GM19238 (cell line): ENCODE measurements at regions not wholly inside any gene's neighbourhood (a gene's known extent, or its start where the extent isn't known, plus 50 kb on each side); places are given as distances from the start of the nearest gene placed in this dataset.
"Not testable (repeated sequence)": the region's sequence is repeated elsewhere in the genome, so short reads cannot be mapped to it uniquely, and the experiment has no call there.

Experiments
- DNase-seq: peaks from one replicate; pipeline ENCODE4 v3.0.0; 2011; ENCODE audit warnings: low spot score; ENCODE audit not compliant: insufficient read length

DNA sequence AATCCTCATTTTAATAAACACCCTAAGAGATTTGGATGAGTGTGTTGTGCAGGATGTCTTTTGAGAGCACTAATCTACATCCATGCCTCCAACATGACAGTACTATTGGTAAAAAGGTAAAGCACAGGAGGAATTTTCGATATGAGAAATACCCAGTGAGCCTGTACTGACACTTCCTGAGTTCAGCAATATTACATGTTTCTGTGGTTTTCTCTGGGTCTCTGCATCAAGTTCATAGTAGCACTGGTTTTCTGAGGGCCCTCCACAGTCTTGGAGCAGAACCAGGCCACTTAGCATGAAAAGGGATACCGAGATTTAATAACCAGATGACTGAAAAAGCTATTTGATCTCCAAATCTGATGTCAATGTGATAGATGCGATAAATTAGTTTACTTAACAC, 524.1 kb downstream of the TMEM38B start:
- no peak for DNase-seq

DNA sequence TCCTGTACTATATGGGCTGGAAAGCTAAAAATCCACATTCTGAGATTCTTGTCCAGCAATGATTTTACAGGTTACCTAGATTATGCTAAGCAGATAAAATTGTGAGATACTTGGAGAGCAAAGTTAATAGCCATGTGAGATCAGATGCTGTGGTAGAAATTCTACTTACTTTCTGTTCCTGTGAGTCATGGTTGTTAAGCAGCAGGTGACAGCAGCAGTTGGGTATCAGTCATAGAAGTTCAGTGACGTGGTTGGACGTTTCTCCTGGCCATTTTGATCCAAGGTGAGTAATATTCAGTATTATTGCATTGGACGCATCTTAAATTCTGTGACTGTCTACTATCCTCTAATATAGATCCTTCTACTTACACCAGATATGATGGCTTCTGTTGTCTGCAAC, 524.5 kb downstream of the TMEM38B start:
- no peak for DNase-seq

DNA sequence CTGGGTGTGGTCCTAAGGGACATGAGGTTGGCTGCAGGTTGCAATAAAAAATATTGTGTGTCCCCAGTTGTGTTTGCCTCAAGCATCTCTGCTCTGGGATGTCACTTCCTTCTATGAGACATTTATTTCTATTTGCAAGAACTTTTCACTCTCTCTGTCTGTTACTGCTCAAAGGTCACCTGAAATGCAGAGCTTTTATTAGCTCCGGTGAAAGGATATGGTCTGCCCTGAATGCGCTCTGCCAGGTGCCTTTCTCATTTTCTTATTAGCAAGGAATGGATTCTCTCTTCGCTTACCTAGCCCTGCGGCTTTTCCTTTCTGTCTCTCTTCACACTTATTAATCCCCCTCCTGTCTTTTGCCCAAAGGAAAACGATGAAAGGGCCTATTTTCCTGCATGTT, 526.1 kb downstream of the TMEM38B start:
- no peak for DNase-seq

DNA sequence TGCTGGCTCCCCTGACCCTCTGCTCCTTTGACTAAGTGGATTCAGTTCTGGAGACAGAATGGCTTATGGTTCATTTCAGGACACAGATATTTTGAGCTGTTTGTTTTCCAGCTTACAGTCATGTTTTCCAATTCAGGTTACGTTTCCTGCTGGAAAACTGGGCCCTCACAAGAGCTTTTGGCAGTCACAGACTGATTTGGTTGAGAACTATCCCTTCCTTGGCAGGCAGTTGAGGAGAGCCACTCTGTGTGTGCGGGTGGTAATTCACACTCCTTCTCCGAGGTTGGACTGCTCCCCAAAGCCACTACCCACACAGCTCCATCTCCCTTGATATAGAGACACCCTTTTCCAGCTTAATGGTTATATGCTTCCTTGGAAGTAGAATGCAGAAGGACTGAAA, 534.5 kb downstream of the TMEM38B start:
- DNase-seq = no peak

DNA sequence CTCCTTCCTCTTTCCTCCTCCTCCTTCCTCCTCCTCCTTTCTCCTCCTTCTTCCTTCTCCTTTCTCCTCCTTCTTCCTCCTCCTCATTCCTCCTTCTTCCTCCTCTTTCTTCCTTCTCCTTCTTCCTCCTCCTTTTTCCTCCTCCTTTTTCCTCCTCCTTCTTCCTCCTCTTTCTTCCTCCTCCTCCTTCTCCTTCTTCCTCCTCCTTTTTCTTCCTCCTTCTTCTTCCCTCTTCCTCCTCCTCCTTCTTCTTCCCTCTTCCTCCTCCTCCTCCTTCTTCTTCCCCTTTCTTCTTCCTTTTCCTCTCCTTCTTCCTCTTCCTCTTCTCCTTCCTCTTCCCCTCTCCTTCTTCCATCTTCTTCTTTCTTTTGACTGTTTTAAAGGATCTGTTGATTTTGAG, 538.8 kb downstream of the TMEM38B start:
- DNase-seq = no peak

DNA sequence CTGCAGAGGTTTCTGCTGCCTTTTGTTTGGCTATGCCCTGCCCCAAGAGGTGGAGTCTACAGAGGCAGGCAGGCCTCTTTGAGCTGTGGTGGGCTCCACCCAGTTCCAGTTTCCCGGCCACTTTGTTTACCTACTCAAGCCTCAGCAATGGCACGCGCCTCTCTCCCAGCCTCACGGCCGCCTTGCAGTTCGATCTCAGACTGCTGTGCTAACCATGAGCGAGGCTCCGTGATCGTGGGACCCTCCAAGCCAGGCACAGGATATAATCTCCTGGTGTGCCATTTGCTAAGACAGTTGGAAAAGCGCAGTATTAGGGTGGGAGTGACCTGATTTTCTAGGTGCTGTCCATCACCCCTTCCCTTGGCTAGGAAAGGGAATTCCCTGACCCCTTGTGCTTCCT, 566.6 kb downstream of the TMEM38B start:
- DNase-seq = not testable (repeated sequence)

DNA sequence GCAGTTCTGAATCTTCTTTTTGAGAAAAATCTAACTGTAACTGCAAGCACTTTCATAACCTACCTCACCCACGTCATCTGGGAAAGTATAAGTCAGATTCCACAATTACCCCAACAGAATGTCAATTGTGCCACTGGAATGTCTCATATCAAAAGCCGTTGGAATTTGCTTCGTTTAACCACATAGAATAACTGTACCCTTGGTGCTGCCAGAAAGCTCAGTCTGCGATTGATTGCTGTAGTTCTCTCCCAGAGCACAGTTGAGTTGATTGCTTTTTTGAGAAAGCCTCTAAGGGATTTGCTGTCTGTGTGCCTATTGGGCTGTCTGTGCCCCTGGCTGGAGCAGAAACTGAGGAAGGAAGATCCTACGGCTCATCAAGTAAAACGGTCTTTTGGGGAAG, 583.6 kb downstream of the TMEM38B start:
- DNase-seq = no peak

DNA sequence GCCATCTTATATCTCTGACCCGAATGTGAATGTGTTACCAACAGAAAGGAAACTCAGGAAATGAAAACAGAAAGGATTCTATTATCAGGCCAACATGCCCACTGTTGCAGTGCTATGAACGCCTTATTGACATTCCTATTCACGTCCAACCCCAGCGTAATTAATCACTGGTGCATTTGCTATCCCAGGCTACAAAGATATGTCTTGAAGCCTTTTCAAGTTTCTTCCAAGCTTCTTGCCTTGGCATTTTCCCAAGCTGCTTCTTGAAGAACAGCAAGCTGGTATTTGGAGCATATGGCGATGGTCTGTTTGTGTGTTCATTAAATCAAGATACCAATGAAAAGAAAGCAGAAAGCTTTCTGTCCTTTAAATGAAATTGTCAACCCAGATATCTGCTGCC, 579.2 kb upstream of the ZNF462 start:
- DNase-seq = no peak

DNA sequence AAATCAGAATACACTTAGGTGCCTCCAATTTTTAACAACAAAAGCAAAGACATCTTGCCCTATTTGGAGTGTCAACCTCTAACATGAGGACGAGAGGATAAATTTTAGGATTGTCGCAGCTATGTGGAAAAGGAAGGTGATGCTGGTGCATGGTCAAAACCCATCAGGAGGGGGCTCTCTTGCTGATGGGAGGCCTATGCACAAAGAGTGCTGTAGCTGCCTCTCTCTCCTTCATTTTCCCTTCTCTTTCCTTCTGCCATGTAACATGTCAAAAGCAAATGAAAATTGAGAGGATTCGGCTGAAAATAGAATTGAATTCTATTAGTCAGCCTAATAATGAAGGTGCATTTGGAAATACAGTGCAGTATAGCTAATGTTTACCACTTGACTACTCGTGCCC, 578.7 kb upstream of the ZNF462 start:
- DNase-seq = no peak

DNA sequence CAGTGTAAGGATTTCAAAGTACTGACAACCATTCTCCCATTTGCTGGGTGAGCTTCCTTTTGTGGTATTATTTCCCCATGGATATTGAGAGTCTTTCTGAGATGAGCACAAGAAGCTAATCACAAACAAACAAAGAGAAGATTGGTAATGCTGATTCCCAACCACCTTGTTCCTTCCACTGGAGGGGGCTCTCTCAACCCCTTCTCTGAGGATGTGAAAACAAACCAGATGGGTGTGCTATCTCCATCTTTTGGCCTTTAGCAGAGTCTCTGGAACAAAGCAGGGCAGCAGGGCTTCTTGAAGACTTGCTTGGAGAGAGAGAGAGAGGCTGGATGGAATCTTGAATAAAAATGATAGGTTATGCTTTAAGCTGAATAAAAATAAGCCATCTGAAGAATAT, 576.7 kb upstream of the ZNF462 start:
- DNase-seq = no peak

DNA sequence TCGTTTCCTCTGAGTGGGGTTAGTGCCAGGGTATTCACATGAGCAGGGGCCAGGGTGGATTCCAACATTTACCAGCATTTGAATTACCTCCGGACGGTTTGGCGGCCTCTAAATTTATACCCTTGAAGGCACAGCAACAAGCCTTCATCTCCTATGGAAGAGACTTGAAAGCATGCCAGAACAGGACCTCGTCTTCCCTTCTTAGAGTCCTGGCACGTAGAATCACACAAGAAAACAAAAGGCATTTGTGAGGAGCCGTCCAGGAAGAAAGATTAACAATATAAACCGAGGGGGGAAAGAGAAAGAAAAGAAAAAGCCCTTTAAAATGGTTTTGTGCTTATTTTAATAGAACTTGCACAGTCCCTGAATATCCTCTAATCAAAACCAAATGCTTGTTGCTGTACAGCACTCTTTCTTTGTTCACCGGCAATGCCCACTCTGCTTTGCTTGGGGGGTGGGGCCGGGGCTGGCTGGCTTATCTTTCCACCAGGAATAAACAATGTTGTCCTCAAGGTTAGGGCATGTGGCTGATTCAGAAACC, 575.8 kb upstream of the ZNF462 start:
- DNase-seq = no peak

DNA sequence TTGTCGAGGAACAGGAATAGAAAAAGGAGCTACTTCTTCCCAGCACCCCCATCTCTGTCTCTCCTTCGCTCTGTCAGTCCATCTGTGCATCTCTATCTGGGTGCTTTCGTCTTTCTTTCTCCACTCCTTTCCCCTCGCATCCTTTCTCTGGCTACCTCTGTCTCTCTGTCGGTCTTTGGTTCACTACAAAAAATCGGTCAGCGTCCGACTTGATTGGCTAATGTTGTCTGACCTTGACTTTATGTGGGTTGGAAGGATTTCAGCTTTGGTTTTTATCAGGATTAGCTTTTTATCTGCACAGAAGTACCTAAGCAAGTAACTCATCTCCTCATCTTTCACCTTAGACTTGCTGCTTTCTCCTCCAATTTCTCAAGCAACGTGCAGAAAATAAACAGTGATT, 575.2 kb upstream of the ZNF462 start:
- DNase-seq = no peak

DNA sequence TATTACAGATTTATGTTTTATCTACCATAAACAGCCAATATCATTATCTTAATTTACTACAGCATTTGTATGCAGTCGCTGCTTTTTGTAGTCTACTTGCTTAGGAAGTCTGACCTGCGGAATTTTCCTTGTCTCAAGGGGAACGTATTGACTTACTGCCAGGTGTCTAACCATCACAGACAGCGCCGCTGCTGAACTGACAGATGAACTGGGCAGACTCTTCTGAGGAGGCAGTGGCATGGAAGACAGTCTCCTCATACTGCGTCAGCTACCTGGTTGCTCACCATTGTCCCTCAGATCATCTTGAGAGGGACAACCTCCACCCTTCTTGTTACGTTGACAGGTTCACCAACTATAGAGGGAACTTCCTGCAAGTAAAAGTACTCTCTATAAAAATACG, 574.3 kb upstream of the ZNF462 start:
- DNase-seq = no peak

DNA sequence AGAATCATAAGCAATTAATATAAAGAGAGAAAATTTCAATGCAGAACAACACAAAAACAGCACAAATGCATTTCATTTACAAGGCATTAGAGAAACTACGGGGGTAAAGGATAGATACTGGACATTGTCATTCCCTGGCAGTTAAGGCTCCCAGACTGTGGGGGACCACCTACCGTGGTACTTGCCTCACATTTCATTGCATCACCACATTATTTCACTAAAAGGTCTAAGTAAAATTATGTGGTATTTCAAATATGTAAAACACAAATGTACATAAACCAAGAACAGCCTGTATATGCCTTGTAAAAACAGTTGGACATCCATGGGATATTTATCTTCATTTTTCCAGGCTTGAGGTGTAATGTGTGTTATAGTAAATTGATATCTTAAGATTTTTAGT, 571.2 kb upstream of the ZNF462 start:
- no peak for DNase-seq

DNA sequence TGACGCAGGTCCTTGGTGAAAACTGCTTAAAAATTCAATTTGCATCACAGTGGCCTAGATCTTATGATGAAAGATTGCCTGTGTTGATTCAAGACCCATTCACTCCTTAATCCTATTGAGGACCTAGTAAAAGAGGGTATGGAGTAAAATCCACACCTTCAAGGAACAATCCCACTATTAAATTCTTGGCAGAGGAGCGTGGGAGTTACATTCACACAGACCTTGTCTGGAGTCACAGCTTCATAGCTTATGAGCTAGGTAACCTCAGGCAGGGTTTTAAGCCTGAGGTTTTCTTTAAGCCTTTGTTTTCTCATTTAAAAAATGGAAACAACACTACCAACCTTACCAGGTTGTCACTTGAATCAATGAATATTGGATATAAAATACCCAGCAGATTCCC, 566.5 kb upstream of the ZNF462 start:
- no peak for DNase-seq

DNA sequence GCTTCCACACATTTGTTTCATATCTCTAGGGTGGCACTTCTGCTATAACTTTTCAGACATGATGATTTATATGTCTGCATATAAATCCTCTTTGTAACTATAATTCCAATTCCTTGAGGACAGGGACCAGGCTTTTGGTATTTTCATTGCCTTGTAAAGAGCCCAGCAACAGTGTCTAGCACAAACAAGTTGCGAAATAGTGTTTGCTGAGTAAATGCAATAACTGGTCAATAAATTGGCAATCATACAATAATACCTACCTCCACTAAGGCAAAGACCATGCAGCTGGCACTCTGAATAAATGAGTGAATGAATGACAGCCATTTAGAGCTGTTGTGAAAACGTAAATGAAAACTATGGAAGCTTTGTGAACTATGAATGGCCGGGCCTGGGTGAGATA, 564.0 kb upstream of the ZNF462 start:
- DNase-seq = no peak

DNA sequence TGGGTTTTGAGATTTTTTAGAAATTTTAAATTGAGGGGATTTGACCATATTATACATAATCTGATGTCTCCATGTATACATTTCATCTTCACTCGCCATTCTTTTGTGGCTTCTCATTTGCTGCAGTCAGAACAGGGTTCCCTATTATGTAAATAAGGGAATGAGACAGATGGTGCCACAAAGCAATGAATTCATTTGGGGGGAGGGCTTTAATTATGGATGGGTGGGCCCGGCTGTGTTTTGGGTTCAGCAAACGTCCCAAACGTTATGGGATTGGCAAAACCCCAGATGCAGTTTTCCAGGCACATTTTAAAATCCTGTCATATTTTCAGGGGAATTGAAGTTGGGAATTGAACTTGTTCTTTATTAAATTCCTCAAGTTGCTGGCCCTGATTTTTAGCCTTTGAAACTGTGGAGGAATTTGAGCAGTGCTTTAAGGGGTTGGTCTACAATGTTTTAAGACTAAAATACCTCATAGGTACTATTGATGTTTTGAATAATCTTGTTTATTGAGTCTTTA, 558.5 kb upstream of the ZNF462 start:
- no peak for DNase-seq

DNA sequence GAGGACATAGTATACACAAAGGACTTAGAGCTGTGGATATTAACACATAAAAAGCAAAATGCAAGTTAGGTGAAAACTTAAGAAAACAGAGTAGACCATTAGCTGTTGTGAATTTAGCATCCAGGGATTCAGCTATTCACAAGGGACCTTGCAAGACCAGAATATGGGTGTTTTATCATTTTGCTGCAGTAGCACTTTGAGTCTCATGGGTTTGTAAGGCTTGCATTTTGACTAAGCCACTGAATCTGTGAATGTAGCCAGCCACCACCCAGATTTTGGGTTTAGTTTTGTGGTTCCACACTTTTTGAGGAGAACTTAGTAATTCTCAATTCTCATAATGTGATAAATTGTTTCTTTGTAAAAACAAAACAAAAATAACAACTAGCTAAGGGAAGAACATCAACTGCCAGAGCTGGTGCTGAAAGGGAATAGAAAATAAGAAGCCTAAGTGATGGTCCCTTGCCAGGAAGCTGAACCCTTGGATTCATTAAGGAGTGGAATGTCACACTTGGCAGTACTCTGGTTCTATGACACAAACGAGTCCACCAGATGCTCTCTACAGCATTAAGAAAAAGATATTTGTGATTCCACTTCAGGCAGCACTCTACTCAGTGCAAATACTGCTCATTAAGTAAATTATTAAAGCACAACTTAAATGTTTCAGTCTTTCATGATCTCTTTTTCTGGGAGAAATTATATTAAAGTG, 557.4 kb upstream of the ZNF462 start:
- no peak for DNase-seq

DNA sequence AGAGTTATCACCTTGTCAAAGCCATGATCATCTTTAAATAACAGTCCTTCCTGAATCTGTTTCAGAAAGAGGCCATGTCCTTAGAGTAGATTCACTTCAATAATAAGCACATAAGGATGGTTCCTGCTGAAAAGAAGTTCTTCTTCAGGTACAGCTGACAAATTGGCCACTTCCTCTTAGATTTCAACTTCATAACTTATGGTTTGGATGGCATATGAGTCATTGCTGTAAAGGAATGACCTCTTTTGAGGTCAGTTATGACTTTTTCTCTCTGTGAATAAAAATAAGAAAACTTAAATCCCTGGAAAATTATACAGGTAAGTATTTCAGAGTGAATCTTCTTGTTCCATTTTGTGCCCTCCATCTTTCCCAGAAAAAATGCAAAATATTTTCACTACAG, 555.3 kb upstream of the ZNF462 start:
- no peak for DNase-seq

DNA sequence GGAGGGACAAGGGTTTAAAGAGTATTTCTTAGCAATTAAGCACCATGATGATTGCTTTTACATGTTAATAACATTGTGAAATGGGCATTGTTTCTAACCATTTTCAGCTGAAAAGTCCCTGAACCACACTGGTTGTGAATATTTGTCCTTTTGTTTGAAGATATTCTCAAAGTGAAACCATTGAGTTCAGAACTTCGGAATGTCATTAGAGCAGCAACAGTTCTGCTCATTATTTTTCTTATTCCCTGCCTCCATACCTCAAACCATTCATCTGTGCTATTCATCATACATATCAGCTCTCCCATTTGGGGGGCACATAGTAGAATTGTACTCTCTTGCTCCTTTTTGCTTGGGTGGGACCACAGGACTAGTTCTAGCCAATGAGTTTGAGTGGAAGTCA, 553.0 kb upstream of the ZNF462 start:
- no peak for DNase-seq

DNA sequence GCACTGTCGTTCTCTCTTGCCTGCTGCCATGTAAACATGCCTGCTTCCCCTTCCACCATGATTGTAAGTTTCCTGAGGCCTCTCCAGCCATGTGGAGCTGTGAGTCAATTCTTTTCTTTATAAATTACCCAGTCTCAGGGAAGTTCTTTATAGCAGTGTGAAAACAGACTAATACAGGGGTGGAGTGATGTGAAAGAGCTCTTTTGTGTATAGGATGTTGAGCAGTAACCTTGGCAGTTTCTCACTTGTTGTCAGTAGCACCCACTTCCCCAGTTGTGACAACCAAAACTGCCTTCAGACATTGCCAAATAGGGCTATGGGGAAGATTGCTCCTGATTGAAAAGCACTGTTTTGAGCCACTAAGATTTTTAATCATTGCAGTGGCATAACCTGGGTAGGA, 552.2 kb upstream of the ZNF462 start:
- DNase-seq = no peak

DNA sequence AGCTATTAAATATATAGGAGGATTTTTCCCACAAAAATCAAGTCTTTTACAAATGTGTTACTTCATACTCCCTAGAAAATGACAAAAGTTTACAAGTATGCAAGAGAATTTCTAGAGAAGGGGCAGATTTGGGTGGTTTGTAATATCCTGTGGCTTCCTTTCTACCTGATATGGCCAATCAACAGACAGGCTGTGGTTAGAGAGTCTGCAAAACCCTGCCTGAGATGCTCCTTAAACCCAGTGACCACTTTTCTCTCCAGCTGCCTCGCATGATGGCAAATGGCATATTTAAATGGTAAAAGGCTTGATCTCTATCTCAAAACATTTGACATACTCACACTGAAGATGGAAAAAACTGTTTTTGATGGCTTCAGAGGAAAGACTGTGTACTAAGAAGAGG, 550.1 kb upstream of the ZNF462 start:
- no peak for DNase-seq

DNA sequence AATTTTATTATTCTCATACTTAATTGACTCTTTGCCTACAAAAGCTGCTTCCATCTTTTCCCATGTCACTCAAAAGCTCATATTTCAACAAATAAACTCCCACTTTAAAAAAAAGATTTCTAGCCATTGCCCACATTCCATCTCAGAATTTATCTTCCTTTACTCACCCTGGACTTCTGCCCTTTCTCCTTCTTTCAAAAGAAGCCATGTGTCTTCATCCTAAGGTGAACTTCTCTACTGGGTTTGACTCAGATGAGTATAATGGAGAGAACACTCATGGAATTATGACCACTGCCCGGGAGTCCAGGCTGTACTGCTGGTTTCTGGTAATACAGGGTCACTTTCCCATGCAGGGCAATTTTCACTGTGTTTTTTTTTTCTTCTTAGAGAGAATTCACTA, 548.5 kb upstream of the ZNF462 start:
- no peak for DNase-seq
